ENCODE measurements at regions not wholly inside any gene's neighbourhood (a gene's known extent, or its start where the extent isn't known, plus 50 kb on each side); places are given as distances from the start of the nearest gene placed in this dataset.

GRCh38 chr5:152701305-152701949 lies 296.3 kb upstream of the NMUR2 start:
- POLR2A ChIA-PET, result no interaction called here
- no peaks in the 10 kb centered on the region for H3K36me3 ChIP-seq (replicated peaks in 1 of 2; ENCODE audit: control extremely low read depth in 1 of 2, control insufficient read depth in 1 of 2, extremely low read depth in 1 of 2, insufficient read depth in 2 of 2, low read length in 1 of 2)
- H3K79me2 ChIP-seq (ENCODE audit: control insufficient read depth, insufficient read depth, low read length), result no peaks in the 10 kb centered on the region
- peaks cover 6% of the 10 kb centered on the region for H3K9me3 Mint-ChIP-seq (ENCODE audit: insufficient read depth)
- ATAC-seq (ENCODE audit: low read depth) (no peak), DNase-seq (no peak)
- H3K4me3 Mint-ChIP-seq, result no peak overlapping the region
- intact Hi-C loops (cut with micrococcal nuclease), result no loop called here
- H3K4me3 ChIP-seq (ENCODE audit: control extremely low read depth in 1 of 5, extremely low read depth in 1 of 5, insufficient read depth in 1 of 5, low read depth in 2 of 5, low read length in 4 of 5), result no peak overlapping the region
- no peaks in the 10 kb centered on the region for H4K20me1 ChIP-seq (ENCODE audit: control insufficient read depth, insufficient read depth, low read length, poor library complexity, severe bottlenecking)
- H3K27me3 ChIP-seq (replicated peaks in 1 of 4; ENCODE audit: control extremely low read depth in 1 of 4, control insufficient read depth in 3 of 4, insufficient read depth in 4 of 4, low read length in 3 of 4), result no peaks in the 10 kb centered on the region
- H3K9ac ChIP-seq (ENCODE audit: low read length), result no peak overlapping the region
- H3K4me1 Mint-ChIP-seq, result no peaks in the 10 kb centered on the region
- CTCF ChIA-PET, result no interaction called here
- no peaks in the 10 kb centered on the region for H3K27me3 Mint-ChIP-seq
- H3K4me1 ChIP-seq (ENCODE audit: control insufficient read depth in 2 of 2, insufficient read depth in 2 of 2, low read length in 2 of 2), result no peaks in the 10 kb centered on the region
- H3K27ac ChIP-seq (ENCODE audit: low read length in 2 of 2), result no peak overlapping the region
- H3K4me2 ChIP-seq (replicated peaks; ENCODE audit: low read depth, low read length, poor library complexity, severe bottlenecking), result no peak overlapping the region
- H3K27ac Mint-ChIP-seq, result no peak overlapping the region
- no peak overlapping the region for H2AFZ ChIP-seq (ENCODE audit: insufficient read depth, low read depth, low read length, poor library complexity, severe bottlenecking)
- TF ChIP-seq EZH2 (IDR thresholded peaks at IDR 0.05; ENCODE audit: borderline replicate concordance, insufficient read depth, low read depth, low read length, poor library complexity, severe bottlenecking) (no peak), CTCF (IDR thresholded peaks at IDR 0.05) (no peak)
- WGBS (ENCODE audit: insufficient coverage), result 20% methylated on average over 1 of the region's 2 CpGs
- no peaks in the 10 kb centered on the region for H3K9me3 ChIP-seq (ENCODE audit: control extremely low read depth in 1 of 3, control insufficient read depth in 2 of 3, insufficient read depth in 1 of 3, low read length in 2 of 3)

- Histone ChIP-seq H3K36me3 (replicated peaks in 1 of 2; ENCODE audit: control extremely low read depth in 1 of 2, control insufficient read depth in 1 of 2, extremely low read depth in 1 of 2, insufficient read depth in 2 of 2, low read length in 1 of 2) (no peaks in the 10 kb centered on the region), H3K9me3 (ENCODE audit: control extremely low read depth in 1 of 3, control insufficient read depth in 2 of 3, insufficient read depth in 1 of 3, low read length in 2 of 3) (no peaks in the 10 kb centered on the region), H3K4me3 (ENCODE audit: control extremely low read depth in 1 of 5, extremely low read depth in 1 of 5, insufficient read depth in 1 of 5, low read depth in 2 of 5, low read length in 4 of 5) (no peak overlapping the region), H4K20me1 (ENCODE audit: control insufficient read depth, insufficient read depth, low read length, poor library complexity, severe bottlenecking) (no peaks in the 10 kb centered on the region), H3K4me2 (replicated peaks; ENCODE audit: low read depth, low read length, poor library complexity, severe bottlenecking) (no peak overlapping the region), H3K4me1 (ENCODE audit: control insufficient read depth in 2 of 2, insufficient read depth in 2 of 2, low read length in 2 of 2) (no peaks in the 10 kb centered on the region), H3K9ac (ENCODE audit: low read length) (no peak overlapping the region), H3K27me3 (replicated peaks in 1 of 4; ENCODE audit: control extremely low read depth in 1 of 4, control insufficient read depth in 3 of 4, insufficient read depth in 4 of 4, low read length in 3 of 4) (no peaks in the 10 kb centered on the region), H3K27ac (ENCODE audit: low read length in 2 of 2) (no peak overlapping the region), H2AFZ (ENCODE audit: insufficient read depth, low read depth, low read length, poor library complexity, severe bottlenecking) (no peak overlapping the region), H3K79me2 (ENCODE audit: control insufficient read depth, insufficient read depth, low read length) (no peaks in the 10 kb centered on the region)
- Mint-ChIP-seq H3K9me3 (ENCODE audit: insufficient read depth) (peaks cover 5% of the 10 kb centered on the region), H3K27ac (no peak overlapping the region), H3K27me3 (no peaks in the 10 kb centered on the region), H3K4me3 (no peak overlapping the region), H3K4me1 (no peaks in the 10 kb centered on the region)
- no CpG with 5 or more reads among the region's 1 CpG for WGBS (ENCODE audit: insufficient coverage)
- TF ChIP-seq CTCF (IDR thresholded peaks at IDR 0.05), result no peak
- TF ChIP-seq EZH2 (IDR thresholded peaks at IDR 0.05; ENCODE audit: borderline replicate concordance, insufficient read depth, low read depth, low read length, poor library complexity, severe bottlenecking), result no peak
- CTCF ChIA-PET, result no interaction called here
- DNase-seq (no peak), ATAC-seq (ENCODE audit: low read depth) (no peak)
- POLR2A ChIA-PET, result no interaction called here
- intact Hi-C loops (cut with micrococcal nuclease), result no loop called here
These were observed 299.2 kb upstream of the NMUR2 start for GRCh38 chr5:152704286-152704685.
